ENCODE measurements at regions not wholly inside any gene's neighbourhood (a gene's known extent, or its start where the extent isn't known, plus 50 kb on each side); places are given as distances from the start of the nearest gene placed in this dataset.

- 76 to 82% (median 80%) methylated on average over 5 of the region's 5 CpGs for WGBS, 5 donors
- TF ChIP-seq POLR2AphosphoS5 (IDR thresholded peaks at IDR 0.05), result no peak
- TF ChIP-seq CTCF (IDR thresholded peaks at IDR 0.05 in 8 of 11, conservative IDR thresholded peaks at IDR 0.05 in 3 of 11), result no peak
- no peak for TF ChIP-seq POLR2A (IDR thresholded peaks at IDR 0.05)
- intact Hi-C loops (cut with DNase I; ENCODE audit: low total_unique reads), result no loop called here
- H3K9me3 ChIP-seq, result peaks cover 0 to 5% (median 0%) of the 10 kb centered on the region in 8 donors
- H3K4me1 ChIP-seq, result no peaks in the 10 kb centered on the region
- no peaks in the 10 kb centered on the region for H3K27me3 ChIP-seq (replicated peaks in 1 of 7)
- H3K4me3 ChIP-seq, result no peak overlapping the region
- DNase-seq, result no peak
- H3K27ac ChIP-seq, result no peak overlapping the region
- H3K36me3 ChIP-seq, result no peaks in the 10 kb centered on the region
Observed at GRCh38 chr3:180478695-180479094, 123.3 kb upstream of the TTC14 start.

GRCh38 chr3:180492047-180492446 lies 109.9 kb upstream of the TTC14 start:
- WGBS, 5 donors, result 78 to 91% (median 86%) methylated on average over 1 of the region's 1 CpG

GRCh38 chr3:180496995-180497394 lies 105.0 kb upstream of the TTC14 start:
- H3K4me3 ChIP-seq, result no peak overlapping the region
- H3K27ac ChIP-seq, result no peak overlapping the region
- no peaks in the 10 kb centered on the region for H3K27me3 ChIP-seq (replicated peaks in 1 of 7)
- 77 to 85% (median 80%) methylated on average over 3 of the region's 3 CpGs for WGBS, 5 donors
- H3K36me3 ChIP-seq, result no peaks in the 10 kb centered on the region
- intact Hi-C loops (cut with DNase I; ENCODE audit: low total_unique reads), result no loop called here
- peaks cover 0 to 39% (median 24%) of the 10 kb centered on the region in 8 donors for H3K9me3 ChIP-seq
- no peaks in the 10 kb centered on the region for H3K4me1 ChIP-seq
- DNase-seq, result no peak
- TF ChIP-seq POLR2A (IDR thresholded peaks at IDR 0.05) (no peak), CTCF (IDR thresholded peaks at IDR 0.05 in 8 of 11, conservative IDR thresholded peaks at IDR 0.05 in 3 of 11) (no peak), POLR2AphosphoS5 (IDR thresholded peaks at IDR 0.05) (no peak)

More at GRCh38 chr3:180492047-180492446, 109.9 kb upstream of the TTC14 start:
- Histone ChIP-seq H3K4me3 (no peak overlapping the region), H3K36me3 (no peaks in the 10 kb centered on the region), H3K27ac (no peak overlapping the region), H3K4me1 (no peaks in the 10 kb centered on the region), H3K27me3 (replicated peaks in 1 of 7) (no peaks in the 10 kb centered on the region), H3K9me3 (peaks cover 0 to 25% (median 11%) of the 10 kb centered on the region in 8 donors)
- DNase-seq, result no peak
- intact Hi-C loops (cut with DNase I; ENCODE audit: low total_unique reads), result no loop called here
- TF ChIP-seq CTCF (IDR thresholded peaks at IDR 0.05 in 8 of 11, conservative IDR thresholded peaks at IDR 0.05 in 3 of 11) (no peak), POLR2AphosphoS5 (IDR thresholded peaks at IDR 0.05) (no peak), POLR2A (IDR thresholded peaks at IDR 0.05) (no peak)

GRCh38 chr3:180516368-180516767 lies 85.6 kb upstream of the TTC14 start:
- Histone ChIP-seq H3K27ac (no peak overlapping the region), H3K4me3 (no peak overlapping the region), H3K36me3 (no peaks in the 10 kb centered on the region), H3K27me3 (replicated peaks in 1 of 7) (no peaks in the 10 kb centered on the region), H3K9me3 (peaks cover 0 to 24% (median 11%) of the 10 kb centered on the region in 8 donors), H3K4me1 (no peaks in the 10 kb centered on the region)
- intact Hi-C loops (cut with DNase I; ENCODE audit: low total_unique reads), result no loop called here
- 73 to 82% (median 78%) methylated on average over 2 of the region's 2 CpGs for WGBS, 5 donors
- no peak for TF ChIP-seq POLR2A (IDR thresholded peaks at IDR 0.05)
- no peak for TF ChIP-seq POLR2AphosphoS5 (IDR thresholded peaks at IDR 0.05)
- DNase-seq, result no peak

GRCh38 chr3:180523040-180523439 lies 78.9 kb upstream of the TTC14 start:
- no peaks in the 10 kb centered on the region for H3K36me3 ChIP-seq
- H3K9me3 ChIP-seq, result peaks cover 0 to 19% (median 12%) of the 10 kb centered on the region in 8 donors
- no peak overlapping the region for H3K27ac ChIP-seq
- no peaks in the 10 kb centered on the region for H3K27me3 ChIP-seq (replicated peaks in 1 of 7)
- no peak for DNase-seq
- WGBS, 5 donors, result 76 to 89% (median 80%) methylated on average over 3 of the region's 3 CpGs
- H3K4me1 ChIP-seq, result no peaks in the 10 kb centered on the region
- intact Hi-C loops (cut with DNase I; ENCODE audit: low total_unique reads), result no loop called here
- TF ChIP-seq POLR2A (IDR thresholded peaks at IDR 0.05) (no peak), CTCF (IDR thresholded peaks at IDR 0.05 in 8 of 11, conservative IDR thresholded peaks at IDR 0.05 in 3 of 11) (no peak), POLR2AphosphoS5 (IDR thresholded peaks at IDR 0.05) (no peak)
- H3K4me3 ChIP-seq, result no peak overlapping the region
